HCT116 (cell line): ENCODE measurements at regions not wholly inside any gene's neighbourhood (a gene's known extent, or its start where the extent isn't known, plus 50 kb on each side); places are given as distances from the start of the nearest gene placed in this dataset.

ENCODE experiments used
- ATAC-seq: fragments of 200-7000 bp; cut with Tn5 transposase; 2 replicates; pipeline ENCODE4 v1.9.1; 2020; ENCODE audit warnings: mild to moderate bottlenecking, moderate library complexity
- BruUV-seq: library from RNA; stranded (reverse); fragments of 400-500 nt; replicated peaks from 2 replicates; lab custom pipeline; 2021; lab: Mats Ljungman, UMichigan
- CTCF ChIA-PET: fragments of 300-600 bp; sonication (Branson Sonifier 250); formaldehyde crosslinking; loops from one replicate; lab custom pipeline; 2021; ENCODE audit warnings: antibody characterized with exemption; lab: Charles Lee
- POLR2A ChIA-PET: fragments of 300-600, 350-600 bp; sonication (Branson Sonifier 250); formaldehyde crosslinking; loops from one replicate; lab custom pipeline; 2021; ENCODE audit warnings: antibody characterized with exemption; lab: Charles Lee
- RAD21 ChIA-PET, 2 experiments: fragments of 300-600 bp; sonication (Branson Sonifier 250); formaldehyde crosslinking; loops; one replicate each; lab custom pipeline; 2023; ENCODE audit warnings: low total read pairs in 2 of 2; ENCODE audit not compliant: uncharacterized antibody in 2 of 2, unreplicated experiment in 2 of 2, low non-redundant PET in 1 of 2; lab: Charles Lee
- DNase-seq: peaks from one replicate; pipeline ENCODE4 v3.0.0-alpha.2; 2010; ENCODE audit warnings: low read depth, low spot score
- H2AFZ ChIP-seq: fragments of 200-600 bp; shearing (Covaris generic), sonication (generic); 2 replicates; pipeline ENCODE4 v1.6.1; 2017; ENCODE audit warnings: low read depth, mixed run types, mixed read lengths, antibody characterized with exemption, low read length; ENCODE audit not compliant: poor library complexity, severe bottlenecking
- H3K27ac ChIP-seq: 2 replicates; pipeline ENCODE4 v1.5.1; 2012; ENCODE audit warnings: low read depth, low read length
- H3K27me3 ChIP-seq: fragments of 200-600 bp; sonication (generic); 2 replicates; pipeline ENCODE4 v1.6.1; 2016; ENCODE audit warnings: mixed run types, low read length, mixed read lengths; ENCODE audit not compliant: insufficient read depth
- H3K36me3 ChIP-seq, 2 experiments: fragments of 200-500 bp in 1 of 2; fragments of 200-600 bp in 1 of 2; sonication (Bioruptor generic) in 1 of 2; sonication (generic) in 1 of 2; 2 replicates each; pipeline versions ENCODE4 v1.5.1 to v1.6.1; 2014 to 2016; ENCODE audit warnings: low read length in 2 of 2, inconsistent platforms in 1 of 2, mixed read lengths in 1 of 2, mixed run types in 1 of 2; ENCODE audit not compliant: insufficient read depth in 2 of 2, control insufficient read depth in 1 of 2
- H3K4me1 ChIP-seq, 2 experiments: fragments of 200-600 bp in 1 of 2; sonication (generic) in 1 of 2; 2 replicates each; pipeline versions ENCODE4 v1.5.1 to v1.6.1; 2012 to 2017; ENCODE audit warnings: low read length in 2 of 2, inconsistent platforms in 1 of 2, mild to moderate bottlenecking in 1 of 2, mixed read lengths in 1 of 2, mixed run types in 1 of 2, moderate library complexity in 1 of 2; ENCODE audit not compliant: insufficient read depth in 2 of 2, control insufficient read depth in 1 of 2
- H3K4me2 ChIP-seq: fragments of 200-600 bp; sonication (generic); 2 replicates; pipeline ENCODE4 v1.6.1; 2017; ENCODE audit warnings: mixed run types, low read length, mixed read lengths
- H3K4me3 ChIP-seq, 2 experiments: fragments of 200-600 bp in 1 of 2; sonication (generic) in 1 of 2; replicated peaks in 1 of 2; 2 replicates each; pipeline ENCODE4 v1.5.1; 2011 to 2016; ENCODE audit warnings: low read length in 2 of 2, control low read depth in 1 of 2, low read depth in 1 of 2, mild to moderate bottlenecking in 1 of 2, mixed read lengths in 1 of 2, mixed run types in 1 of 2
- H3K79me2 ChIP-seq: fragments of 200-600 bp; sonication (generic); 2 replicates; pipeline ENCODE4 v1.6.1; 2017; ENCODE audit warnings: mild to moderate bottlenecking, mixed run types, low read length, moderate library complexity, mixed read lengths; ENCODE audit not compliant: insufficient read depth
- H3K9ac ChIP-seq: fragments of 200-600 bp; sonication (generic); 2 replicates; pipeline ENCODE4 v1.6.1; 2016; ENCODE audit warnings: low read length, mixed read lengths
- H3K9me2 ChIP-seq: fragments of 200-600 bp; sonication (generic), shearing (Covaris generic); 2 replicates; pipeline ENCODE4 v1.6.1; 2017; ENCODE audit warnings: mixed run types, mild to moderate bottlenecking, moderate library complexity; ENCODE audit not compliant: insufficient read depth
- H3K9me3 ChIP-seq, 2 experiments: fragments of 200-500 bp in 1 of 2; fragments of 200-600 bp in 1 of 2; sonication (Bioruptor generic) in 1 of 2; sonication (generic) in 1 of 2; 2 replicates each; pipeline ENCODE4 v1.6.1; 2014 to 2017; ENCODE audit warnings: low read length in 2 of 2, mixed read lengths in 2 of 2, inconsistent platforms in 1 of 2, low read depth in 1 of 2, mild to moderate bottlenecking in 1 of 2, mixed run types in 1 of 2, moderate library complexity in 1 of 2; ENCODE audit not compliant: control insufficient read depth in 1 of 2, insufficient read depth in 1 of 2
- H4K20me1 ChIP-seq: fragments of 200-600 bp; sonication (generic), shearing (Covaris generic); 2 replicates; pipeline ENCODE4 v1.6.1; 2017; ENCODE audit warnings: mixed run types, mild to moderate bottlenecking, moderate library complexity; ENCODE audit not compliant: insufficient read depth
- CBX3 ChIP-seq: IDR thresholded peaks from 2 replicates; pipeline ENCODE4 v1.6.1; 2012; ENCODE audit warnings: low read depth
- CEBPB ChIP-seq: IDR thresholded peaks from 2 replicates; pipeline ENCODE4 v1.6.1; 2012; ENCODE audit warnings: low read depth
- CTCF ChIP-seq, 3 experiments: fragments of 200-600 bp in 1 of 3; sonication (generic) in 1 of 3; IDR thresholded peaks in 2 of 3; conservative IDR thresholded peaks in 1 of 3; 2 replicates each; pipeline ENCODE4 v1.5.1; 2012 to 2017; ENCODE audit warnings: low read depth in 2 of 3, low read length in 2 of 3, antibody characterized with exemption in 1 of 3, borderline replicate concordance in 1 of 3, control low read depth in 1 of 3, mild to moderate bottlenecking in 1 of 3, mixed read lengths in 1 of 3, mixed run types in 1 of 3, moderate library complexity in 1 of 3; ENCODE audit not compliant: insufficient read depth in 1 of 3
- EGR1 ChIP-seq: IDR thresholded peaks from 2 replicates; pipeline ENCODE4 v1.6.1; 2012; ENCODE audit warnings: low read depth
- ELF1 ChIP-seq: IDR thresholded peaks from 2 replicates; pipeline ENCODE4 v1.6.1; 2012; ENCODE audit warnings: low read depth, borderline replicate concordance
- EZH2 ChIP-seq: fragments of 200-600 bp; sonication (generic); IDR thresholded peaks from 2 replicates; pipeline ENCODE4 v1.6.1; 2017; ENCODE audit warnings: antibody characterized with exemption, mixed run types
- EZH2phosphoT487 ChIP-seq: fragments of 200-600 bp; IDR thresholded peaks from 2 replicates; pipeline ENCODE4 v1.6.1; 2018; ENCODE audit warnings: antibody characterized with exemption, borderline replicate concordance
- FOSL1 ChIP-seq: IDR thresholded peaks from 2 replicates; pipeline ENCODE4 v1.6.1; 2012; ENCODE audit warnings: low read depth
- JUND ChIP-seq: IDR thresholded peaks from 2 replicates; pipeline ENCODE4 v1.6.1; 2012
- POLR2A ChIP-seq: IDR thresholded peaks from 2 replicates; pipeline ENCODE4 v1.7.0; 2011; ENCODE audit warnings: borderline replicate concordance; ENCODE audit not compliant: insufficient read depth, insufficient read length; ENCODE audit errors: extremely low read depth
- POLR2AphosphoS5 ChIP-seq: IDR thresholded peaks from 2 replicates; pipeline ENCODE4 v1.6.1; 2011; ENCODE audit warnings: mild to moderate bottlenecking, low read depth, low read length, moderate library complexity
- SP1 ChIP-seq: IDR thresholded peaks from 2 replicates; pipeline ENCODE4 v1.6.1; 2012; ENCODE audit warnings: low read depth
- SRF ChIP-seq: IDR thresholded peaks from 2 replicates; pipeline ENCODE4 v1.6.1; 2012; ENCODE audit warnings: low read depth
- TCF7L2 ChIP-seq: IDR thresholded peaks from 2 replicates; pipeline ENCODE4 v1.7.0; 2011; ENCODE audit warnings: borderline replicate concordance, inconsistent platforms; ENCODE audit not compliant: insufficient read depth, insufficient read length; ENCODE audit errors: extremely low read depth
- YY1 ChIP-seq: IDR thresholded peaks from 2 replicates; pipeline ENCODE4 v1.6.1; 2011; ENCODE audit warnings: low read length, low read depth, moderate library complexity, mild to moderate bottlenecking; ENCODE audit not compliant: insufficient replicate concordance; ENCODE audit errors: extremely low read depth
- ZFX ChIP-seq: fragments of 450-650 bp; IDR thresholded peaks from 2 replicates; pipeline ENCODE4 v1.6.1; 2017
- intact Hi-C: fragments of 100-400 bp; cut with micrococcal nuclease; formaldehyde crosslinking; loops from 2 replicates; pipeline ENCODE4 v1.10.0; 2022
- TF ChIP-seq, protein P1 (sequence below): IDR thresholded peaks from 2 replicates; pipeline ENCODE4 v1.6.1; 2012

- no peaks in the 10 kb centered on the region; the same call in 1 of the 2 replicates for H3K79me2 ChIP-seq
- intact Hi-C loops = no loop called here
- no peak for DNase-seq
- peak overlapping the region; percentile 30; the same call in 1 of the 2 replicates for H3K4me2 ChIP-seq
- TF ChIP-seq ZFX (no peak), SP1 (peak; percentile 29; the same call in 1 of the 2 replicates)
- POLR2A ChIA-PET = no interaction called here
- no TSS peak for BruUV-seq
- RAD21 ChIA-PET = no interaction called here
- H3K4me1 ChIP-seq = peaks cover 16 to 21% of the 10 kb centered on the region in 2 experiments
- CTCF ChIA-PET = interaction anchor here (0.7 to 1.0 kb wide), 2 partner anchors 43 to 304 kb away, joined by 3 read pairs; no protein-coding TSS in a partner anchor
- no peaks in the 10 kb centered on the region for H3K27me3 ChIP-seq
- no peak overlapping the region for H3K27ac ChIP-seq
- H4K20me1 ChIP-seq = no peaks in the 10 kb centered on the region
- ATAC-seq = no peak
- H3K9ac ChIP-seq = no peak overlapping the region
- H3K9me2 ChIP-seq = no peaks in the 10 kb centered on the region
- H3K9me3 ChIP-seq = no peaks in the 10 kb centered on the region
- no peaks in the 10 kb centered on the region for H3K36me3 ChIP-seq
- H3K4me3 ChIP-seq = no peak overlapping the region
- no peak overlapping the region for H2AFZ ChIP-seq
These were observed 157.6 kb upstream of the SOD1 start for GRCh38 chr21:31501926-31502325.

DNA sequence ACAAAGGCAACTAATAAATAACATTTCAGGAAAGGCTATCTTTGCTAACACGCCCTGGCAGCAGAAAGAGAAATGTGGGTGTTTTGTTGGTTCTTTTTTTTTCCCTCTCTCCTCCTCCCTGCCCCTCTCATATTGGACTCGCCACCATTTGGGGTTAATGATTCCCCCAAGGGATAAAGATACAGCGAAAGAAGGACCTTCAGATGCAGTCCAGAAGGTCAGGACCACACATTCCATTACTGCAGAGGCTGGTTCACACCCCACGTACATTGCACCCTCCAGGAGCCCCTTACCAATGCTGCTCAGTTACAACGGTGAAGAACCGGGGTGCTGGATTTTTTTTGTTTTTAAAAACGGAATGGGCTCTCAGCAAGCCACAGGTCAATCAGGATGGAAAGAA lies 156.9 kb upstream of the TIAM1 start:
- H3K4me2 ChIP-seq = no peak overlapping the region
- POLR2A ChIA-PET = no interaction called here
- CTCF ChIA-PET = interaction anchor here (1.0 kb wide), 1 partner anchor 42 kb away, joined by 4 read pairs; no protein-coding TSS in a partner anchor
- TF ChIP-seq, protein P1, sequence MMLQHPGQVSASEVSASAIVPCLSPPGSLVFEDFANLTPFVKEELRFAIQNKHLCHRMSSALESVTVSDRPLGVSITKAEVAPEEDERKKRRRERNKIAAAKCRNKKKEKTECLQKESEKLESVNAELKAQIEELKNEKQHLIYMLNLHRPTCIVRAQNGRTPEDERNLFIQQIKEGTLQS = no peak
- TF ChIP-seq FOSL1 (no peak), POLR2A (no peak), CBX3 (no peak), CEBPB (no peak), POLR2AphosphoS5 (no peak), SP1 (no peak), ZFX (no peak), TCF7L2 (no peak), EZH2phosphoT487 (no peak), YY1 (no peak), EZH2 (no peak), JUND (no peak), ELF1 (no peak), CTCF (IDR thresholded peaks at IDR 0.05 in 2 of 3, conservative IDR thresholded peaks at IDR 0.05 in 1 of 3; ENCODE audit: borderline replicate concordance in 1 of 3, insufficient read depth in 1 of 3, low read depth in 2 of 3, low read length in 2 of 3) (no peak), EGR1 (no peak), SRF (no peak)
- H2AFZ ChIP-seq = no peak overlapping the region
- H3K9me3 ChIP-seq = no peaks in the 10 kb centered on the region
- no peaks in the 10 kb centered on the region for H3K9me2 ChIP-seq
- no TSS peak for BruUV-seq
- H3K27ac ChIP-seq = no peak overlapping the region
- DNase-seq (no peak), ATAC-seq (no peak)
- no peaks in the 10 kb centered on the region for H4K20me1 ChIP-seq
- no peaks in the 10 kb centered on the region for H3K36me3 ChIP-seq
- H3K4me3 ChIP-seq = no peak overlapping the region
- H3K9ac ChIP-seq = no peak overlapping the region
- intact Hi-C loops = no loop called here
- no peaks in the 10 kb centered on the region for H3K79me2 ChIP-seq
- H3K4me1 ChIP-seq = peaks cover 13 to 15% of the 10 kb centered on the region in 2 experiments
- no peaks in the 10 kb centered on the region for H3K27me3 ChIP-seq
- RAD21 ChIA-PET = no interaction called here
